HG03064 (cell line): ENCODE measurements at regions not wholly inside any gene's neighbourhood (a gene's known extent, or its start where the extent isn't known, plus 50 kb on each side); places are given as distances from the start of the nearest gene placed in this dataset.
"Not testable (repeated sequence)": the region's sequence is repeated elsewhere in the genome, so short reads cannot be mapped to it uniquely, and the experiment has no call there.

Experiments
- ATAC-seq: cut with Tn5 transposase; IDR thresholded peaks from one replicate; pipeline ENCODE4 v1.9.1; 2021; ENCODE audit warnings: low read depth; ENCODE audit not compliant: unreplicated experiment

GRCh38 chr2:138426116-138426515 is 75.5 kb upstream of the SPOPL start:
- not testable (repeated sequence) for ATAC-seq

- no peak for ATAC-seq
Measured at GRCh38 chr2:138428710-138429440, 72.7 kb upstream of the SPOPL start.

- no peak for ATAC-seq
Measured at GRCh38 chr2:138430181-138430580, 71.4 kb upstream of the SPOPL start.

DNA sequence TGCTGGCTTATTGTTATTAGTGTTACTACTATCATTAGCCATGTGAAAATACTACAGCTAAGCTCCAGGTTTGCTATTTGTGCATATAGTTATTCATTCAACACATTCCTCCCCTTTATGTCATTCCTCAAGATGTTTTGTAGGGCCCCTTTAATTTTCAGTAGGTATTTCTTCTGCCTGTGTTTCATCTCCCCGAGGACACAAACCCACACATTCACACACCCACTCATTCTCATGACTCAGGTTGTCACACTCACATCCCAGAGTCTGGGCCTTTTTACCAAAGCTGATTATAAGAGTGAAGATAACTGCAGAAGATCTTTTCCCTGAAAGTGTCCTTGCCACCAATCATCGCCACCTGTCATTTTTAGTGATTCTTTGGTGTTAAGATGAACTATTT is 68.6 kb upstream of the SPOPL start:
- ATAC-seq, result no peak

DNA sequence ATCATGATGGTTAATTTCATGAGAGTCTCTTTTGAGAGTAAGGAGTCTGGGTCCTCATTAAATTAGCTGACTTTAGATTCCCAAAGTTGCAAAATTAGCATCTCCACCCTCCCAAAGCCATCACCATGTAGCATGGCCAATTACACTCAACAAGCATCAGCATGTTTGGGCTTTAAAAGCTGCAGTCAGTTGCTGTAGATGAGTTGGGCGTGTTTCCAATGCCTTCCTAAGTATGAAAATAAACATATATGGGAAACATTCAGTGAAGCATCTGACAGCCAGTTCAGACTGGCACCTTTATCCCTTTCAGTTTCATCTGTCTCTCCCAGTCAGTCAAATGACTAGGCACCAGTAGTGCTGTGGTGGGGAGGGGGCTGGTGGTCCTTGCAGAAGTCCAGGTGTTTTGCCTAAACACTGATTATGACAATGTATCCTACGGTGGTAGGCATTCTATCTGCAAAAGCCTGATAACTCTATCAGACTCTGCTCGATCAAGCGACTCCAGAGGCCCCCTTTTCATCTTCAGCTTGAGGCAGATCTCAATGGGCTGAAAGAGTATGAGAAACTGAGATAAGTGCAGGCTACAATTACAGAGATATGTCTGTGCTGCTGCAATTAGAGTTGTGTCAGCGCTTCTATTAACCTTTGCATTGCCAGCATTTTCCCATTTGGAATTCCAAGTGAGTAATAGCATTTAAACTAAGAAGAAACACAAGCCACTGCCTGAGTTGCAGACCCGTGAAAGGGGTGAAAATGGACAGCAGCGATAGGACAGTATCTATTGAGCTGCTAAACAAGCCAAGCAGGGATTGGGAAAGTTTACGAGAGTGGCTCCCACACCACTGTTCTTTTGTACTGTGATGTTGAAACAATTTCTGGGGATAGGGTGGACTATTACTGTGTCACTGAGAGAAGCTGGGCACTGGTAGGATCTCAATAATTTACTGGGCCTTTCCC is 67.3 kb upstream of the SPOPL start:
- no peak for ATAC-seq

DNA sequence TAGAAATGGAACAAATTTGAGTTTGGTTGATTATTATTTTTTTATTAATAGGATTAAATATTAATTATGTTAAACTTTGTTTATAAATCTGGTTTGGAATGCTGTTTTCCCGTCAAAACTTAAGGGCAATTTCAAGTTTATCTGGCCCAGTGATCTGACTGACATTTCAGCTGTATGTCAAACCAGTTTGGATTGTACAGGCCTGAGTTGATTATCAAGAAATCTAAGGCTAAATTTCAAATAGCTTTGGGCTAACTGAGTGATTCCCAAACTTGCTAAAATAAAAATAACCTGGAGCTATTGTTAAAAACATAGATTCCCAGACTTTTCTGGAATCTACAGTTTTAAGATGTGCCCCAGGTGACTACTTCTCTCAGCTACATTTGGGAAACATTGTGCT is 65.9 kb upstream of the SPOPL start:
- no peak for ATAC-seq

GRCh38 chr2:138439733-138440132 is 61.8 kb upstream of the SPOPL start:
- ATAC-seq, result no peak

DNA sequence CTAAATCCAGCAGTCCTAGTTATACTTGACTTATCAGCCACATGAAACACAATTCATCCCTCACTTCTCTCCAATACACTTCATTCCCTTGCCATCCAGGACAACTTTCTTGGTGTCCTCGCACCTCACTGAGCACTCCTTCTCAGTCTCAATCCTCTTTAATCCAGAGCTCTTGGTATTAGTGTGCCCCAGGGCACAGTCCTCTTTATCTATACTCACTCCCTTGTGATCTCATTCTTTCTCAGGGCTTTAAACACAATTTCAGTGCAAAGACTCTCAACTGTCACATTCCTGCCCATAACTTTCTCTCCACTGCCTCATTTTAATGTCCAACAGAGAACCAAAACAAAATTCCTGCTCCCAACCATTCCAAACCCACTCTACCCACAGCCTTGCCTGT is 60.8 kb upstream of the SPOPL start:
- ATAC-seq, result no peak

DNA sequence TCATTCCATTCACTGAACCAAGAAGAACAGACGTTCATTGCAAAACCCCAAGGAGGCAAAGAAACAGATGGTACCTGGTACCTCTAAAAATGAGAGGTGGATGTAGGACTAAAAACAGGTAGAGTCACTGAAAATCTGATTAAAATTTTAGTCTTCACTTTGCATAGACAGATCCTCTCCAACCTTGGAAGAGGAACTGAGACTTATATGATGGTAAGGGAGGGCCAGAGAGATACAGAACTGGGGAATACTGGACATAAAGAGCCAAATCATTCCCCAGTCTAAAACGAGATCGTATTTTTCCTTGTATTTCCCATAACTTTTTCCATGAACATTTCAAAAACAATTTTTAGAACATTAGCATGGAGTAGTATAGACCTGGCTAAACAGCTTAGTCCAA is 59.7 kb upstream of the SPOPL start:
- ATAC-seq, result no peak

DNA sequence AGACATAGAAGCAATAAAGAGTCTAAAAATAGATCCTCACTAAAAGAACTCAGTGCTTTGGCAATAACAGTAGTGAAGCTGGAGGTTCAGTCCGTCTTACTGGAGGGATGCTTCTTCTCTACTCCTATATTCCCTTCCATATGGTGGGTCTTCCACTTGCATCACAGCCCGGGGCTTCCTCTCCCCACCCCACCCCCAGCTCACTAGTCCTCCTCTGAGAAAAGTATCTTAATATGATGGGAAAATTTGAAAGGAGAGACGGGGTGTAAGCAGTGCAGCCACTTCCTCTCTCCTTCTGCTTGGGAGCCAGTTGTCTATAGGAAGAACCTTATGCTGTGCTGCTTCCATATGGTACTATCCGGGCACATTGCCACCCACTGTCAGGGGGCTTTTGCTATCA is 57.2 kb upstream of the SPOPL start:
- ATAC-seq, result no peak

DNA sequence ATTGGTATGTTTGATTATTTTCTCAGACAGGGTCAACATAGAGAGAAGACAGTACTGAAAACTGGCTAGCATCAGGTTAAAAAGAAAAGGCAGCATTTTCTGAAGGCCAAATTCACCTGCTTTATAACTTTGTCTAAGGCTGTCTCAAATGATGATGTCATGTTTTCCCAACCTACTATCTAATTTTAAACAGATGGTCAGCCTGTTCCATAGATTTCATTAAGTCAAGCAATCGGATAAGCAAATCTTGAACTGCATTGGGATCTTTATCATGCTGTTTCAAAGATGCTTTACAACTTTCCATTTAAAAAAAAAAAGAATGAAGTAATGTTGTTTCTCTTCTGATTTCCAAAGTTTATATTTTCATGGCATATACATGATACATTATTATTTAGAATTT is 56.3 kb upstream of the SPOPL start:
- no peak for ATAC-seq

GRCh38 chr2:138446043-138446442 is 55.5 kb upstream of the SPOPL start:
- no peak for ATAC-seq

GRCh38 chr2:138447889-138448570 is 53.5 kb upstream of the SPOPL start:
- no peak for ATAC-seq
